Small intestine (tissue), 7 donors: ENCODE measurements at regions not wholly inside any gene's neighbourhood (a gene's known extent, or its start where the extent isn't known, plus 50 kb on each side); places are given as distances from the start of the nearest gene placed in this dataset.

Experiments used
- DNase-seq, 2 donors: peaks; one replicate each; pipeline versions ENCODE4 v3.0.0 to v3.0.0-alpha.2; 2013
- FAIRE-seq: peaks from 2 replicates; lab custom pipeline; 2012; peaks lifted over from hg19 to GRCh38; lab: Jason Lieb, UNC
- H3K27ac ChIP-seq, 3 donors: one replicate each; pipeline ENCODE4 v1.5.1; 2013; ENCODE audit warnings: low read length in 2 of 3, mild to moderate bottlenecking in 2 of 3, control low read depth in 1 of 3, inconsistent platforms in 1 of 3, low read depth in 1 of 3, moderate library complexity in 1 of 3
- H3K27me3 ChIP-seq, 3 donors: one replicate each; pipeline ENCODE4 v1.6.1; 2013; ENCODE audit warnings: low read length in 3 of 3, inconsistent platforms in 1 of 3; ENCODE audit not compliant: control insufficient read depth in 3 of 3, insufficient read depth in 3 of 3
- H3K36me3 ChIP-seq, 3 donors: one replicate each; pipeline ENCODE4 v1.6.1; 2013; ENCODE audit warnings: low read length in 3 of 3, inconsistent platforms in 1 of 3, low read depth in 1 of 3, mild to moderate bottlenecking in 1 of 3, moderate library complexity in 1 of 3; ENCODE audit not compliant: control insufficient read depth in 3 of 3, insufficient read depth in 2 of 3
- H3K4me1 ChIP-seq, 3 donors: one replicate each; pipeline ENCODE4 v1.6.1; 2013; ENCODE audit warnings: low read length in 2 of 3, inconsistent platforms in 1 of 3, low read depth in 1 of 3, mild to moderate bottlenecking in 1 of 3, moderate library complexity in 1 of 3; ENCODE audit not compliant: control insufficient read depth in 3 of 3, insufficient read depth in 2 of 3
- H3K4me3 ChIP-seq, 3 donors: one replicate each; pipeline ENCODE4 v1.5.1; 2013; ENCODE audit warnings: low read length in 3 of 3, control low read depth in 1 of 3, inconsistent platforms in 1 of 3, low read depth in 1 of 3, mild to moderate bottlenecking in 1 of 3, moderate library complexity in 1 of 3
- H3K9me3 ChIP-seq, 2 donors: one replicate each; pipeline ENCODE4 v1.6.1; 2013; ENCODE audit warnings: low read depth in 1 of 2, low read length in 1 of 2; ENCODE audit not compliant: control insufficient read depth in 2 of 2, insufficient read depth in 1 of 2
- WGBS, 3 donors: extraction: QIAGEN DNeasy Blood & Tissue Kit; methylation state at CpG; one replicate each; pipeline ENCODE4 v1.1.7; 2013; 5-methylcytosine and 5-hydroxymethylcytosine counted together
- donor health status: healthy with polysubstance abuse.
- donor health status: control.
- donor health status: control.
- donor health status: Bipolar disorder and iron deficiency.
- donor health status: healthy.

DNA sequence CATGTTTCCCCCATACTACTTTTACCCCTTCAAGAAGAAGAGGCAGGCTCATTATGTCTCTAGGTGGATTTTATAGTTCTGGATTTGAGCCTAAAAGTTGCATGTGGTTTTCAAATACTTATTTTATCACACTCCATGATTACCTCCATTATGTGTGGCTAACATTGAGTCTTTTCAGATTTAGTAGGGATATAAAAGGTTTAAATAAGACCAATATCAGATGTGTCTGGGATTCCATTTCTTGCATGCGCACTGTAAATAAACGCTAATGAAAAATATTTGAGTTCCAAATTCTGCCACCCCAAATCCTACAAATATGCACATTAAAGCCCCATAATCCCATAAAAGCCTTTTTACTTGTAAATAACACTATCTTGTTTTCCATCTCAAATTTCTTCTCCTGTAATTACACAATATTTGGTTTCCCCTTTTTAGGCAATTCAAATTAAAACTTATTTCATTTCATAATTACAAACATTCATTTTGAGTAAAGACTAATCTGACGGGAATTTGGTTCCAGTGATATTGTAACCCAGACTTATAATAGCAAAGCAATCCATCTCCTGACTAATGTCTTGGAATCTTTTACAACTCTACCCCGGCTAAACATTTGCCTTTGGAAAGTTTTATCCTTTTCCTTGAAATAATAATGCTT lies 600.0 kb downstream of the SLC4A3 start:
- no peaks in the 10 kb centered on the region for H3K27me3 ChIP-seq
- no peak overlapping the region for H3K4me3 ChIP-seq
- 63 to 82% (median 71%) methylated on average over 4 of the region's 4 CpGs for WGBS, 3 donors
- no peak overlapping the region for H3K27ac ChIP-seq
- no peak for DNase-seq
- H3K4me1 ChIP-seq: no peaks in the 10 kb centered on the region
- no peaks in the 10 kb centered on the region for H3K9me3 ChIP-seq
- no peaks in the 10 kb centered on the region for H3K36me3 ChIP-seq
- FAIRE-seq: no peak

DNA sequence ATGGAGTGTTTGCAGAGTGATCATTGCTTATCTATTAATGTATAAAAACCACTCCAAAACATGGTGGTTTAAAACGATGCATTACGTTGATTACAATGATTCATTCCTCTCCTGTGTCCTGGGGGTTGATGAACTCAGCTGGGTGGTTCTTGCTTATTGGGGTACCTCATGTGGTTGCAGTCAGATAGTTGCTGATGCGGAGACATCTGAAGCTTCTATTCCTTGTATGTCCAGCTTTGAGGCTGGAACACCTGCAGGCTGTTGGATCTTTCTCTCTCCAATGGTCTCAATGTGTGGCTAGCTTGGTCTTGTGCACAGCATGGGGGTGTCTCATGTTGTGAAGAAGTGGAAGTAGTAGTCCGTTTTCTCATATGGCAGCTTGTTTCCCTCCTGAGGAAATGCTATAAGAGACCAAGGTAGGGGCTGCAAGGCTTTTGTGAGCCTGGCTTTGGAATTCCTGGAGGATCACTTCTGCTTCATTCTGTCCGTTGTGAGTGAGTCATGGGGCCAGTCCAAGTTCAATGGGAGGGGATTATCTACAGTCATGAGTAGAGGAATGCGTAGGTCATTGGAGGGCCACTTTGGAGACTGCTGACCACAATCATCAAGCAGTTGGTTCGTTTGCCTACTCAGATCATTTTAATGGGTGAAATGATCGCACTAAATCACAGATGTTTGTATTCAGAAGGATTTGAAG lies 601.0 kb downstream of the SLC4A3 start:
- H3K27me3 ChIP-seq: no peaks in the 10 kb centered on the region
- FAIRE-seq: no peak
- H3K27ac ChIP-seq: no peak overlapping the region
- no peaks in the 10 kb centered on the region for H3K4me1 ChIP-seq
- no peak overlapping the region for H3K4me3 ChIP-seq
- 52 to 66% (median 55%) methylated on average over 8 of the region's 8 CpGs for WGBS, 3 donors
- H3K9me3 ChIP-seq: no peaks in the 10 kb centered on the region
- no peak for DNase-seq
- H3K36me3 ChIP-seq: no peaks in the 10 kb centered on the region

DNA sequence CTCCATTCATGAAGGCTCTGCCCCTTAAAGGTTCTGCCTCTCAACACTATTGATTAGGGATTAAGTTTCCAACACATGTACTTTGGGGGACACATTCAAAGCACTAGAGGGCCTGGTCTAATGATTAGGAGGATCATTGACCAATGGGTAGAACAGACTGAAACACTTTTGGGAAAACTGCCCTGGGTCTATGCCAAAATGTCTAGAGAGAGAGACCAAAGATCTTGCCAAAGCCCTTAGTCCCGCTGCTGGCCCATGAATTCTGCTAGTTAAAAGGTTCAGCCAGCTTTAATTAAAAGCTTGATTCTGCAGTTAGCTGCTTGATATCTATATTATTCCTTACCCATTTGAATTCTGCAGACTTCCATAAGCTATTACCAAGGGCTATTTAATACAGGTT lies 613.2 kb downstream of the SLC4A3 start:
- no peaks in the 10 kb centered on the region for H3K36me3 ChIP-seq
- DNase-seq: no peak
- FAIRE-seq: no peak

DNA sequence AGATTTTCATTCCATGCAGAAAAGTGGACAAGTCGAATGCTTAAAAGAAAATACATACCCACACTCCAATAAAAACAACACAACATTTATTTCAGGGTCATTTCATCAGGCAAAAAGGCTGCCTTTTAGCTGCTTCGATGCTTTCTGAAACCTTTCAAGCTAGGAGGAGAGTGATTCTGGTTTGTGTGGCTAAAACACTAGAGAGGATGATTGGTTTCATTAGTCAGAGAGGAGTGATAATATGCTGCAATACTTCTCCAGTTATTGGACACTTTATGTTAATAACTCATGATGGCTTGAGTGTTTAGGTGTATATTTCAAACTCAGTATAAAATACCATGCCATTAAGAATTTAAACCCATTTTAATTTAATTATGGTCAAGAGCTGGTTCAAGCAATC lies 614.0 kb downstream of the SLC4A3 start:
- Histone ChIP-seq H3K36me3 (no peaks in the 10 kb centered on the region), H3K27me3 (no peaks in the 10 kb centered on the region), H3K9me3 (no peaks in the 10 kb centered on the region), H3K4me1 (no peaks in the 10 kb centered on the region), H3K4me3 (no peak overlapping the region), H3K27ac (no peak overlapping the region)
- DNase-seq (no peak), FAIRE-seq (no peak)
- 44 to 70% (median 62%) methylated on average over 2 of the region's 2 CpGs for WGBS, 3 donors

More for the DNA sequence above, 613.2 kb downstream of the SLC4A3 start:
- WGBS, 3 donors: 39 to 69% (median 63%) methylated on average over 1 of the region's 1 CpG
- H3K27me3 ChIP-seq: no peaks in the 10 kb centered on the region
- H3K4me1 ChIP-seq: no peaks in the 10 kb centered on the region
- no peak overlapping the region for H3K27ac ChIP-seq
- no peaks in the 10 kb centered on the region for H3K9me3 ChIP-seq
- H3K4me3 ChIP-seq: no peak overlapping the region

DNA sequence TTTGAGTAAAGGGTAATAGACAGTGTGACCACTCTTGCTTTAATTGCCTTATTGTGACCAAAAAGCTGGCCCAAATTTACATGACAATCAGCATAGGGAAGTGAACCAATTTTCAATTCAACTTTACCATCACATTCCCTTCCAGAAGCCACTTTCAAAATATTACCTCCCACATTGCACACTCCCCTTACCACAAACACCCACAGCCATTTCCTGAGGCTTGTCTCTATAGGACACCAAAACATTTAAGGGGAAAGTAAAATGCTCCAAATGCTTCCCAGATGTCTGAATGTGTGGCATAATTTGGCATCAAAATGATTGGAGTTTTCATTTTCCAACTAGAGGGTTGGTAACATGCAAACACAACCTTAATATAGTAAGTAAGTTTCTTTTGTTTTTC lies 616.1 kb downstream of the SLC4A3 start:
- no peaks in the 10 kb centered on the region for H3K27me3 ChIP-seq
- no peak for DNase-seq
- no peaks in the 10 kb centered on the region for H3K9me3 ChIP-seq
- no peak overlapping the region for H3K27ac ChIP-seq
- no peak for FAIRE-seq
- no peak overlapping the region for H3K4me3 ChIP-seq
- no peaks in the 10 kb centered on the region for H3K4me1 ChIP-seq
- no peaks in the 10 kb centered on the region for H3K36me3 ChIP-seq

DNA sequence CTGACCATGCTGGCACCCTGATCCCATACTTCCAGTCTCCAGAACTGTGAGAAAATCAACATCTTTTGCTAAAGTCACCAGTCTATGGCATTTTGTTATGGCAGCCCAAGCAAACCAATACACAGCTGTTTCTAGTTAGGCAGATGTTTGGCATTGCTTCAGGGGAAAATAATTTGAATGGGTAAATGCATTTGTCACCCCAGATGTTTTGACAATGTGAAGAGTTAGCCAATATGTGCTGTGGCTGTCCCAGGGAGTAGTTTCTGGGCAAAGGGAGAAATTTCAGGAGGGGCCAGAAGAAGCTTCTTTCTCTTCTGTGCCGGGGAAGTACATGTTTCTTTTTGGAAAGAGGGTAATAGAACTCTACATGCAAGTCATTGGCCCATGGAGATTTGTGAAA lies 619.0 kb downstream of the SLC4A3 start:
- FAIRE-seq (no peak), DNase-seq (no peak)
- H3K4me3 ChIP-seq: no peak overlapping the region
- no peaks in the 10 kb centered on the region for H3K27me3 ChIP-seq
- H3K36me3 ChIP-seq: no peaks in the 10 kb centered on the region
- 53 to 63% (median 61%) methylated on average over 1 of the region's 1 CpG for WGBS, 3 donors
- H3K4me1 ChIP-seq: no peaks in the 10 kb centered on the region
- H3K27ac ChIP-seq: no peak overlapping the region
- no peaks in the 10 kb centered on the region for H3K9me3 ChIP-seq

DNA sequence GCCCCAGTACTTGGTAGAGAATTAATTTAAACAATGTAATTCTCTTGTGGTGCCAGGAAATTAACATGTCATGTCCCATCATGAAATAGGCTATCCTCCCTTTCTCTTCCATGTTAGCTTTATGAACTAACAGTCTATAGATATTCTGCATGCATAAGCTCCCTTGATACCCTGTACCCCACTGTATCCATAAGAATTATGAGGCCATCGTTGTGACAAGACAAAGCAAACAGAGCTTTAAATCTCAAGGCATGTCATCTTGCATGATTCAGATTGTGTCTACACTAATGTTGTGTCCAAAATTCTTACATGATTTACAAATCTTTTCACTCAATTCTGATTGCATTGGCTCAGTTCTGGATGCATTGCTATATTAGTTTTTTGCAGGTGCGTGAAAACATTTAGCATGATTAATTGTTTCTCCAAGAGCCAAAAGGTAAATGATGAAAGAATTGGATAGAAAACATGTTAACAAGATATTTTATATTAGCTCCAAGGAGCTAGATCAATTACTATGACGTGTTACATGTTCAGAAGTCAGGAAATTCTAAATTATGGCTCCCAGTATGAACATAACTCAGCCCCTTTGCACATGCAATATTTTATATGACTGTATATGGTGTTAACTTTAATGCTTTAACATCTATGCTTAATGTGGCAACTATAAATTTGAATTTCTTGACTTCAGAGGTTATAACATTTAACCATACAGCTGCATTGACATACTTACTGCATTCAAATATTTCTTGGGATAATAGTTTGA lies 620.3 kb downstream of the SLC4A3 start:
- no peak for DNase-seq
- no peak for FAIRE-seq
- H3K27ac ChIP-seq: no peak overlapping the region
- no peaks in the 10 kb centered on the region for H3K27me3 ChIP-seq
- no peaks in the 10 kb centered on the region for H3K9me3 ChIP-seq
- no peaks in the 10 kb centered on the region for H3K4me1 ChIP-seq
- 74 to 85% (median 75%) methylated on average over 3 of the region's 3 CpGs for WGBS, 3 donors
- no peaks in the 10 kb centered on the region for H3K36me3 ChIP-seq
- no peak overlapping the region for H3K4me3 ChIP-seq

DNA sequence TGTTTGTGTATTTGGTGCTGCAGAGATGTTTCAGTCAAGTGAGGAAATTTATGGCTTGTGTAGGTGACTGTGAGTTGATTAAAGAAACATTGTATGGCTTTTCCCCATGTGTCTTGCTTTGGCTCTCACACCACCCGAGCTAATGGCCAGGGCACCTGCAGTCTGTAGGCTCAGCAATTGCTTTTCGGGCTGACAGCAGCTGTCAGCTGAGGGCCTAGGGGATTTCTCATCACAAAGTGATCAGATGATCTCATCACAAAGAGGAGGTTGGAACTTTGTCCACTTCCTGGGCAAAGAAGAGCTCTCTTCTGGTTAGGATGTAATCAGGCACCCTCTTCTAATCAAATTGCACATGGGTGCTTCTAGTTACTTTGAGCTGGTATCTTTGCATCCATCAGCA lies 632.2 kb downstream of the SLC4A3 start:
- DNase-seq (no peak), FAIRE-seq (no peak)
- Histone ChIP-seq H3K4me3 (no peak overlapping the region), H3K4me1 (no peaks in the 10 kb centered on the region), H3K9me3 (no peaks in the 10 kb centered on the region), H3K27me3 (no peaks in the 10 kb centered on the region), H3K36me3 (no peaks in the 10 kb centered on the region), H3K27ac (no peak overlapping the region)
- WGBS, 3 donors: 63 to 72% (median 67%) methylated on average over 2 of the region's 2 CpGs
